Stomach (tissue), 8 donors: ENCODE measurements at regions not wholly inside any gene's neighbourhood (a gene's known extent, or its start where the extent isn't known, plus 50 kb on each side); places are given as distances from the start of the nearest gene placed in this dataset.

Experiments
- DNase-seq, 2 donors: peaks; one replicate each; pipeline versions ENCODE4 v3.0.0 to v3.0.0-alpha.2; 2013 to 2019
- H3K27ac ChIP-seq, 5 donors: fragments of 200-600 bp in 4 of 5; sonication (generic) in 4 of 5; one replicate each; pipeline ENCODE4 v1.5.1; 2013 to 2019; ENCODE audit warnings: mild to moderate bottlenecking in 1 of 5, moderate library complexity in 1 of 5
- H3K27me3 ChIP-seq, 3 donors: fragments of 200-600 bp; sonication (generic); one replicate each; pipeline ENCODE4 v1.5.1; 2017 to 2019; ENCODE audit warnings: mixed run types in 1 of 3
- H3K36me3 ChIP-seq, 4 donors: fragments of 200-600 bp; sonication (generic); 1 replicate in 3 of 4; 2 replicates in 1 of 4; pipeline ENCODE4 v1.5.1; 2016 to 2019
- H3K4me1 ChIP-seq, 4 donors: fragments of 200-600 bp; sonication (generic); one replicate each; pipeline ENCODE4 v1.5.1; 2016 to 2019
- H3K4me3 ChIP-seq, 4 donors: fragments of 200-600 bp; sonication (generic) in 3 of 4; one replicate each; pipeline ENCODE4 v1.5.1; 2016 to 2019; ENCODE audit warnings: mild to moderate bottlenecking in 1 of 4
- H3K9me3 ChIP-seq, 4 donors: fragments of 200-600 bp; sonication (generic); one replicate each; pipeline ENCODE4 v1.5.1; 2016 to 2019
- EP300 ChIP-seq: sonication (generic); formaldehyde crosslinking; IDR thresholded peaks from one replicate; pipeline ENCODE4 v1.6.1; 2017; ENCODE audit warnings: antibody characterized with exemption
- POLR2A ChIP-seq, 4 donors: fragments of 450-650 bp; IDR thresholded peaks; one replicate each; pipeline ENCODE4 v1.6.1; 2016; ENCODE audit warnings: antibody characterized with exemption in 4 of 4, control low read depth in 2 of 4, mild to moderate bottlenecking in 1 of 4, moderate library complexity in 1 of 4
- POLR2AphosphoS5 ChIP-seq, 3 donors: sonication (generic); formaldehyde crosslinking; IDR thresholded peaks; one replicate each; pipeline ENCODE4 v1.6.1; 2016; ENCODE audit warnings: antibody characterized with exemption in 3 of 3
- WGBS, 5 donors: extraction: QIAGEN DNeasy Blood & Tissue Kit in 3 of 5; methylation state at CpG; one replicate each; pipeline versions ENCODE4 v1.1.5 to v1.1.7; 2013 to 2018; 5-methylcytosine and 5-hydroxymethylcytosine counted together
- intact Hi-C: fragments of 100-400 bp; cut with DNase I; formaldehyde crosslinking; loops from one replicate; pipeline ENCODE4 v1.15.1; 2023; ENCODE audit warnings: low total_unique reads
- TF ChIP-seq, protein P1 (sequence below), 7 experiments: fragments of 450-650 bp in 4 of 7; fragments of 200-600 bp in 3 of 7; sonication (generic) in 3 of 7; IDR thresholded peaks; one replicate each; pipeline ENCODE4 v1.5.1; 2016 to 2019; ENCODE audit warnings: antibody characterized with exemption in 7 of 7, control low read depth in 2 of 7, mild to moderate bottlenecking in 1 of 7
- donor health status: healthy with polysubstance abuse.
- donor health status: Bipolar disorder and iron deficiency.
- donor health status: healthy.

DNA sequence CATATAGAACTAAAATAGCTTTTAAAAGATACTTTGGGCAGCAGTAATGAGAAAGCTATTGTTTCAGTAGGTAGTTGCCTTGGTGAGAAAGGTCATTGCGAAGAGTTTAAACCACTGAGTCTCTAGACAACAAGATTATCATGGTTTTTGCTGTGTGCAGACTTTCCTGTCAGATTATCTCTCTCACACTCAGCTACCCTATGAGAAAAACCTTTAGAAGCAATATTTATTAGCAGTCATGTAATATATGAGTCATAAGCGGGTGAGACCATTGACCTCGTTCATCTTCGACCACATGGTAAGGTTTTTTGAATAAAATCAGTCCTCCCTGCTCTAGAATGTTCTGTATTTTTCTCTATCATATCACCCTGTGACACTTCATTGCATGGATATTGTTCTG, 59.9 kb downstream of the GPR65 start:
- no peaks in the 10 kb centered on the region for H3K4me1 ChIP-seq
- WGBS, 5 donors, result 73 to 85% (median 81%) methylated on average over 4 of the region's 4 CpGs
- no peak overlapping the region for H3K4me3 ChIP-seq
- no peaks in the 10 kb centered on the region for H3K27me3 ChIP-seq
- no peak for DNase-seq
- no peak for TF ChIP-seq EP300
- no peak for TF ChIP-seq POLR2A (IDR thresholded peaks at IDR 0.05)
- TF ChIP-seq, protein P1, sequence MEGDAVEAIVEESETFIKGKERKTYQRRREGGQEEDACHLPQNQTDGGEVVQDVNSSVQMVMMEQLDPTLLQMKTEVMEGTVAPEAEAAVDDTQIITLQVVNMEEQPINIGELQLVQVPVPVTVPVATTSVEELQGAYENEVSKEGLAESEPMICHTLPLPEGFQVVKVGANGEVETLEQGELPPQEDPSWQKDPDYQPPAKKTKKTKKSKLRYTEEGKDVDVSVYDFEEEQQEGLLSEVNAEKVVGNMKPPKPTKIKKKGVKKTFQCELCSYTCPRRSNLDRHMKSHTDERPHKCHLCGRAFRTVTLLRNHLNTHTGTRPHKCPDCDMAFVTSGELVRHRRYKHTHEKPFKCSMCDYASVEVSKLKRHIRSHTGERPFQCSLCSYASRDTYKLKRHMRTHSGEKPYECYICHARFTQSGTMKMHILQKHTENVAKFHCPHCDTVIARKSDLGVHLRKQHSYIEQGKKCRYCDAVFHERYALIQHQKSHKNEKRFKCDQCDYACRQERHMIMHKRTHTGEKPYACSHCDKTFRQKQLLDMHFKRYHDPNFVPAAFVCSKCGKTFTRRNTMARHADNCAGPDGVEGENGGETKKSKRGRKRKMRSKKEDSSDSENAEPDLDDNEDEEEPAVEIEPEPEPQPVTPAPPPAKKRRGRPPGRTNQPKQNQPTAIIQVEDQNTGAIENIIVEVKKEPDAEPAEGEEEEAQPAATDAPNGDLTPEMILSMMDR (IDR thresholded peaks at IDR 0.05), result no peak
- TF ChIP-seq POLR2AphosphoS5 (IDR thresholded peaks at IDR 0.05), result no peak
- no peaks in the 10 kb centered on the region for H3K36me3 ChIP-seq
- intact Hi-C loops, result no loop called here
- H3K27ac ChIP-seq, result no peak overlapping the region
- H3K9me3 ChIP-seq, result peaks cover 0 to 8% (median 5%) of the 10 kb centered on the region in 4 donors

DNA sequence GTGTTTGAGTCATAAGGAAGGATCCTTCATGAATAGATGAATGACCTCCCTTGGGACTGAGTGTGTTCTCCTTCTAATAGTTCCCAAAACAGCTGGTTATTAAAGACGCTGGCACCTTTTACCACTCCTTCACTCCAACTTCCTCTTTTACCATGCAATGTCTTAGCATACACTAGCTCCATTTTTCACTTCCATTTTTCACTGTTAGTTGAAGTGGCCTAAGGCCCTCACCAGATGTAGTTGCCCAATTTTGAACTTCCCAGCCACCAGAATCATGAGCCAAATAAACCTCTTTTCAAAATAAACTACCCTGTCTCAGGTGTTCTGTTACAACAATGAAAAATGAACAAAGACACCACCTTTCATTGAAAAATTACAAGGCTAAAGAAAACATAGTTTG, 64.7 kb downstream of the GPR65 start:
- Histone ChIP-seq H3K4me1 (no peaks in the 10 kb centered on the region), H3K27me3 (no peaks in the 10 kb centered on the region), H3K9me3 (peaks cover 0 to 10% (median 5%) of the 10 kb centered on the region in 4 donors), H3K27ac (no peak overlapping the region), H3K4me3 (no peak overlapping the region), H3K36me3 (no peaks in the 10 kb centered on the region)
- intact Hi-C loops, result no loop called here
- 73 to 87% (median 80%) methylated on average over 1 of the region's 1 CpG for WGBS, 5 donors
- no peak for DNase-seq
- TF ChIP-seq POLR2AphosphoS5 (IDR thresholded peaks at IDR 0.05) (no peak), POLR2A (IDR thresholded peaks at IDR 0.05) (no peak), EP300 (no peak)
- TF ChIP-seq, protein P1 (IDR thresholded peaks at IDR 0.05), result no peak

DNA sequence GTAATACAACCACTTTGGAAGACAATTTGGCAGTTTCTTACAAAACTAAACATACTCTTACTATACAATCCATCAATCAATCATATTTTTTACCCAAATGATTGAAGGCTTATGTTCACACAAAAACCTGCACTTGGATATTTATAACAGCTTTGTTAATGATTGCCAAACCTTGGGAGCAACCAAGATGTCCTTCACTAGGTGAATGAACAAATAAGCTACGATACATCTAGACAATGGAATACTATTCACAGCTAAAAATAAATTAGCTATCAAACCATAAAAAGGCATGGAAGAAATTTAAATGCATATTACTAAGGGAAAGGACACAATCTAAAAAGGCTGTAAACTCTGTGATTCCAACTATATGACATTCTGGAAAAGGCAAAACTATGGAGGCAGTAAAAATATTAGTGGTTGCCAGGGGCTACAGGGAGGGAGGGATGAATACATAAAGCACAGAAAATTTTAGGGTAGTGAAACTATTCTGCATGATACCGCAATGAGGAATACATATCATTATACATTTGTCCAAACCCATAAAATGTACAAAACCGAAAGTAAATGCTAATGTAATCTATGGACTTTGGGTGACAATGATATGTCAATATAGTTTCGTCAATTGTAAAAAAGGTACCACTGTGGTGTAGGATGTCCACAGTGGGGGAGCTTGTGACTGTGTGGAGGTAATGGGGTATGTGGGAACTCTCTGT, 70.5 kb downstream of the GPR65 start:
- Histone ChIP-seq H3K9me3 (no peaks in the 10 kb centered on the region), H3K4me3 (no peak overlapping the region), H3K27ac (no peak overlapping the region), H3K27me3 (no peaks in the 10 kb centered on the region), H3K36me3 (no peaks in the 10 kb centered on the region), H3K4me1 (no peaks in the 10 kb centered on the region)
- TF ChIP-seq EP300 (no peak), POLR2A (IDR thresholded peaks at IDR 0.05) (no peak), POLR2AphosphoS5 (IDR thresholded peaks at IDR 0.05) (no peak)
- TF ChIP-seq, protein P1 (IDR thresholded peaks at IDR 0.05), result no peak
- DNase-seq, result no peak
- intact Hi-C loops, result no loop called here
- 64 to 75% (median 70%) methylated on average over 4 of the region's 4 CpGs for WGBS, 5 donors

DNA sequence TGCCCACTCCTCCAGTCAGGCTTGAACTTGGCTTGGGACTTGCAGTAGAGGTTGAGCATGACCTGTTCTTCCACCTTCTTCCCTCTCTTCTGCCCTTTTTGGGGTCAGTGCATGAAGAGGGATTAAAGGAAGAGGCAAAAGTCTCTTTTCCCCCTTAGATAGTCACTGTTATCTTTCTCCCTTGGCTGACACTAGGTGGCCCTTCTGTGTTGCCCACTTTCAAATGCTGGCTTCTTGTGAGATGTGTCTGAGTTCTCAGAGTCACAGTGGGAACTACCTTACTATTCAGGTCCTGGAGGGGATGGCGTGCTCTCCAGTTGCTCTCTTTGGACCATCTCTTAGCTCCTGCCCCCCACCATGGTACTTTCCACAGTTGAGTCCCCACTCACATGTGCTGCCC, 73.6 kb downstream of the GPR65 start:
- TF ChIP-seq, protein P1 (IDR thresholded peaks at IDR 0.05), result no peak
- TF ChIP-seq POLR2A (IDR thresholded peaks at IDR 0.05) (no peak), EP300 (no peak)
- Histone ChIP-seq H3K9me3 (no peaks in the 10 kb centered on the region), H3K4me3 (no peak overlapping the region), H3K4me1 (no peaks in the 10 kb centered on the region), H3K27ac (no peak overlapping the region), H3K36me3 (no peaks in the 10 kb centered on the region), H3K27me3 (no peaks in the 10 kb centered on the region)
- no peak for DNase-seq
- WGBS, 5 donors, result 50 to 93% (median 80%) methylated on average over 1 of the region's 1 CpG
- intact Hi-C loops, result no loop called here
